A549 (cell line): ENCODE measurements at regions not wholly inside any gene's neighbourhood (a gene's known extent, or its start where the extent isn't known, plus 50 kb on each side); places are given as distances from the start of the nearest gene placed in this dataset.

ENCODE experiments used
- ATAC-seq, 2 experiments: fragments of 200-7000 bp in 1 of 2; fragments of >200 bp in 1 of 2; cut with Nextera tagmentation in 1 of 2; cut with Tn5 transposase in 1 of 2; 3 replicates each; pipeline versions ENCODE4 v1.8.0 to v1.9.1; 2018 to 2020; ENCODE audit warnings: mild to moderate bottlenecking in 1 of 2, moderate library complexity in 1 of 2
- CTCF ChIA-PET: fragments of 300-600 bp; sonication (Branson Sonifier 250); formaldehyde crosslinking; extraction: SDS; loops from one replicate; lab custom pipeline; 2021; ENCODE audit warnings: antibody characterized with exemption, inconsistent platforms; lab: Yijun Ruan, JAX
- POLR2A ChIA-PET: fragments of 350-600 bp; formaldehyde crosslinking; extraction: SDS; loops from one replicate; lab custom pipeline; 2021; ENCODE audit warnings: antibody characterized with exemption, inconsistent platforms; lab: Yijun Ruan, JAX
- DNase-seq, 2 experiments: peaks; one replicate each; pipeline versions ENCODE4 v3.0.0 to v3.0.0-alpha.2; 2011 to 2016; ENCODE audit warnings: low read depth in 1 of 2, low spot score in 1 of 2
- FAIRE-seq: peaks from 2 replicates; lab custom pipeline; 2011; peaks lifted over from hg19 to GRCh38; lab: Jason Lieb, UNC
- H3K27ac ChIP-seq, 2 experiments: fragments of >200 bp; sonication (Bioruptor Twin); formaldehyde crosslinking; 3 replicates each; pipeline ENCODE4 v1.5.1; 2016 to 2017
- H3K4me1 ChIP-seq: fragments of >200 bp; sonication (Bioruptor Twin); formaldehyde crosslinking; 3 replicates; pipeline ENCODE4 v1.6.1; 2016
- H3K4me2 ChIP-seq: fragments of >200 bp; sonication (Bioruptor Twin); formaldehyde crosslinking; 3 replicates; pipeline ENCODE4 v1.6.1; 2016
- H3K4me3 ChIP-seq: fragments of >200 bp; sonication (Bioruptor Twin); formaldehyde crosslinking; 3 replicates; pipeline ENCODE4 v1.5.1; 2016
- H3K9me3 ChIP-seq: fragments of >200 bp; sonication (Bioruptor Twin); formaldehyde crosslinking; 3 replicates; pipeline ENCODE4 v1.6.1; 2016
- BCL3 ChIP-seq: fragments of >200 bp; sonication (Bioruptor Twin); formaldehyde crosslinking; IDR thresholded peaks from 3 replicates; pipeline ENCODE4 v1.6.1; 2016
- CBX8 ChIP-seq: fragments of 200-600 bp; sonication (generic); IDR thresholded peaks from 2 replicates; pipeline ENCODE4 v1.6.1; 2016
- CHD2 ChIP-seq: fragments of 150-350 bp; IDR thresholded peaks from 2 replicates; pipeline ENCODE4 v1.6.1; 2014; ENCODE audit warnings: low read length; ENCODE audit not compliant: partially characterized antibody
- CHD4 ChIP-seq: fragments of 200-600 bp; sonication (generic); IDR thresholded peaks from 2 replicates; pipeline ENCODE4 v1.6.1; 2016; ENCODE audit warnings: antibody characterized with exemption, mild to moderate bottlenecking, borderline replicate concordance
- CTCF ChIP-seq: fragments of >200 bp; sonication (Bioruptor Twin); formaldehyde crosslinking; IDR thresholded peaks from 3 replicates; pipeline ENCODE4 v1.5.1; 2016
- E2F6 ChIP-seq: IDR thresholded peaks from 2 replicates; pipeline ENCODE4 v1.6.1; 2012; ENCODE audit warnings: low read depth, borderline replicate concordance
- EHF ChIP-seq: fragments of 250-450 bp; sonication (Bioruptor Pico); IDR thresholded peaks from 2 replicates; pipeline ENCODE4 v1.5.0; 2020; ENCODE audit warnings: mild to moderate bottlenecking
- EP300 ChIP-seq, 2 experiments: fragments of >200 bp; sonication (Bioruptor Twin); formaldehyde crosslinking; IDR thresholded peaks; 2 replicates in 1 of 2; 3 replicates in 1 of 2; pipeline ENCODE4 v1.6.1; 2016 to 2017
- FOSL2 ChIP-seq, 2 experiments: fragments of 450-650 bp in 1 of 2; fragments of >200 bp in 1 of 2; sonication (Bioruptor Twin) in 1 of 2; formaldehyde crosslinking; IDR thresholded peaks; 2 replicates each; pipeline versions ENCODE4 v1.5.0 to v1.6.1; 2016 to 2020; ENCODE audit warnings: mild to moderate bottlenecking in 1 of 2, moderate library complexity in 1 of 2
- GATA3 ChIP-seq: IDR thresholded peaks from 2 replicates; pipeline ENCODE4 v1.6.1; 2012; ENCODE audit warnings: borderline replicate concordance
- HDAC2 ChIP-seq: fragments of 200-600 bp; sonication (generic); IDR thresholded peaks from 2 replicates; pipeline ENCODE4 v1.6.1; 2016
- HEYL ChIP-seq: fragments of 250-450 bp; sonication (Bioruptor Pico); IDR thresholded peaks from 2 replicates; pipeline ENCODE4 v1.8.0; 2021; ENCODE audit warnings: mild to moderate bottlenecking, moderate library complexity
- HOXB13 ChIP-seq: fragments of 250-450 bp; sonication (Bioruptor Pico); IDR thresholded peaks from 2 replicates; pipeline ENCODE4 v1.5.0; 2020; ENCODE audit warnings: low read depth, mild to moderate bottlenecking, moderate library complexity
- JUNB ChIP-seq: fragments of >200 bp; sonication (Bioruptor Twin); formaldehyde crosslinking; IDR thresholded peaks from 2 replicates; pipeline ENCODE4 v1.6.1; 2016
- MAZ ChIP-seq: fragments of 150-350 bp; IDR thresholded peaks from 2 replicates; pipeline ENCODE4 v1.6.1; 2014; ENCODE audit warnings: antibody characterized with exemption, low read depth, low read length, borderline replicate concordance
- NFE2L2 ChIP-seq: fragments of 150-350 bp; conservative IDR thresholded peaks from 2 replicates; pipeline ENCODE4 v1.6.1; 2014; ENCODE audit warnings: low read length
- PBX3 ChIP-seq: IDR thresholded peaks from 2 replicates; pipeline ENCODE4 v1.6.1; 2012
- PHF8 ChIP-seq: fragments of 200-600 bp; sonication (generic); IDR thresholded peaks from 2 replicates; pipeline ENCODE4 v1.6.1; 2016; ENCODE audit warnings: low read depth, mild to moderate bottlenecking, antibody characterized with exemption, moderate library complexity, borderline replicate concordance
- RNF2 ChIP-seq: fragments of 200-600 bp; sonication (generic); IDR thresholded peaks from 2 replicates; pipeline ENCODE4 v1.6.1; 2016; ENCODE audit warnings: low read depth, mild to moderate bottlenecking, antibody characterized with exemption, moderate library complexity, borderline replicate concordance
- USF2 ChIP-seq: fragments of 450-650 bp; IDR thresholded peaks from 2 replicates; pipeline ENCODE4 v1.6.1; 2014; ENCODE audit warnings: antibody characterized with exemption
- ZC3H11A ChIP-seq: fragments of 450-650 bp; IDR thresholded peaks from 2 replicates; pipeline ENCODE4 v1.6.1; 2014; ENCODE audit warnings: antibody characterized with exemption, mild to moderate bottlenecking
- WGBS: methylation state at CpG from one replicate; pipeline ENCODE4 v1.1.6; 2017; ENCODE audit errors: missing lambda C conversion rate; 5-methylcytosine and 5-hydroxymethylcytosine counted together

GRCh38 chr5:21070858-21071257, 1082.9 kb upstream of the CDH18 start:
- CTCF ChIA-PET = no interaction called here
- no peaks in the 10 kb centered on the region for H3K9me3 ChIP-seq
- no peaks in the 10 kb centered on the region for H3K4me1 ChIP-seq
- H3K27ac ChIP-seq = no peak overlapping the region
- H3K4me3 ChIP-seq = no peak overlapping the region
- POLR2A ChIA-PET = no interaction called here
- FAIRE-seq (no peak), DNase-seq (no peak), ATAC-seq (no peak)
- no peak overlapping the region for H3K4me2 ChIP-seq
- TF ChIP-seq PHF8 (no peak), CTCF (no peak), JUNB (no peak), HEYL (CRISPR knock-in tag) (no peak), USF2 (no peak)

- no peaks in the 10 kb centered on the region for H3K4me1 ChIP-seq
- CTCF ChIA-PET = no interaction called here
- no peak for FAIRE-seq
- no peak overlapping the region for H3K27ac ChIP-seq
- H3K4me2 ChIP-seq = no peak overlapping the region
- DNase-seq = no peak
- no peak for ATAC-seq
- POLR2A ChIA-PET = no interaction called here
- WGBS = 0% methylated on average over 1 of the region's 1 CpG
- TF ChIP-seq HDAC2 (no peak), MAZ (no peak), ZC3H11A (no peak), NFE2L2 (no peak), CBX8 (no peak), CTCF (no peak), HOXB13 (no peak), GATA3 (no peak), JUNB (no peak), RNF2 (no peak), CHD4 (no peak), FOSL2 (IDR thresholded peaks at IDR 0.05) (no peak), FOSL2 (CRISPR knock-in tag; IDR thresholded peaks at IDR 0.05) (no peak), EHF (CRISPR knock-in tag) (no peak), EP300 (IDR thresholded peaks at IDR 0.05) (no peak), E2F6 (no peak), BCL3 (no peak), PBX3 (no peak), CHD2 (no peak)
- TF ChIP-seq, all 56 proteins: peak for 0
- H3K9me3 ChIP-seq = 0 out of 3 replicates have a peak, but pooled peaks cover 2% of the 10 kb centered on the region
- no peak overlapping the region for H3K4me3 ChIP-seq
Measured at GRCh38 chr5:21067724-21068123, 1079.7 kb upstream of the CDH18 start.
